Central memory CD8-positive, alpha-beta T cell (primary cell): ENCODE measurements at regions not wholly inside any gene's neighbourhood (a gene's known extent, or its start where the extent isn't known, plus 50 kb on each side); places are given as distances from the start of the nearest gene placed in this dataset.

ENCODE experiments used
- ATAC-seq: fragments of 150-1000 bp; cut with Tn5 transposase; replicated peaks from 2 replicates; pipeline ENCODE4 v1.10.0; 2022; ENCODE audit warnings: mild to moderate bottlenecking, moderate FRiP score, moderate number of reproducible peaks; ENCODE audit not compliant: poor library complexity, severe bottlenecking; ENCODE audit errors: extremely low read depth
- DNase-seq, 2 donors: peaks; one replicate each; pipeline ENCODE4 v3.0.0; 2021; ENCODE audit warnings: low spot score in 2 of 2
- H3K27ac Mint-ChIP-seq: one replicate; pipeline ENCODE4 v1.8.0; 2022; ENCODE audit warnings: low read depth, mild to moderate bottlenecking, moderate library complexity, mixed read lengths
- H3K27me3 Mint-ChIP-seq: one replicate; pipeline ENCODE4 v1.8.0; 2022; ENCODE audit warnings: mixed read lengths
- H3K36me3 Mint-ChIP-seq: one replicate; pipeline ENCODE4 v1.8.0; 2022; ENCODE audit warnings: mild to moderate bottlenecking, moderate library complexity, mixed read lengths; ENCODE audit not compliant: insufficient read depth
- H3K4me1 Mint-ChIP-seq: one replicate; pipeline ENCODE4 v1.8.0; 2022; ENCODE audit warnings: mixed read lengths
- H3K4me3 Mint-ChIP-seq: one replicate; pipeline ENCODE4 v1.8.0; 2022; ENCODE audit warnings: mild to moderate bottlenecking, moderate library complexity, mixed read lengths
- H3K9me3 Mint-ChIP-seq: one replicate; pipeline ENCODE4 v1.8.0; 2022; ENCODE audit warnings: mixed read lengths

GRCh38 chr18:59821983-59822382, 77.8 kb upstream of the PMAIP1 start:
- Mint-ChIP-seq H3K27ac (no peak overlapping the region), H3K9me3 (no peaks in the 10 kb centered on the region), H3K36me3 (no peaks in the 10 kb centered on the region), H3K27me3 (no peaks in the 10 kb centered on the region), H3K4me1 (peaks cover 13% of the 10 kb centered on the region), H3K4me3 (no peak overlapping the region)
- no peak for DNase-seq
- ATAC-seq = no peak

- ATAC-seq (no peak), DNase-seq (no peak)
- Mint-ChIP-seq H3K27me3 (no peaks in the 10 kb centered on the region), H3K27ac (no peak overlapping the region), H3K36me3 (no peaks in the 10 kb centered on the region), H3K9me3 (no peaks in the 10 kb centered on the region), H3K4me1 (peaks cover 13% of the 10 kb centered on the region), H3K4me3 (no peak overlapping the region)
Measured at GRCh38 chr18:59820663-59821062, 79.1 kb upstream of the PMAIP1 start.

GRCh38 chr18:59818769-59819168, 81.0 kb upstream of the PMAIP1 start:
- Mint-ChIP-seq H3K27ac (no peak overlapping the region), H3K4me3 (no peak overlapping the region), H3K27me3 (peaks cover 5% of the 10 kb centered on the region), H3K4me1 (peaks cover 13% of the 10 kb centered on the region), H3K36me3 (peaks cover 2% of the 10 kb centered on the region), H3K9me3 (no peaks in the 10 kb centered on the region)
- peak; percentile 85 for ATAC-seq
- DNase-seq = no peak

- H3K36me3 Mint-ChIP-seq = peaks cover 2% of the 10 kb centered on the region
- no peak overlapping the region for H3K4me3 Mint-ChIP-seq
- H3K4me1 Mint-ChIP-seq = peaks cover 13% of the 10 kb centered on the region
- H3K27ac Mint-ChIP-seq = no peak overlapping the region
- no peak for DNase-seq
- no peaks in the 10 kb centered on the region for H3K9me3 Mint-ChIP-seq
- H3K27me3 Mint-ChIP-seq = peaks cover 10% of the 10 kb centered on the region
- no peak for ATAC-seq
Measured at GRCh38 chr18:59814891-59815290, 84.9 kb upstream of the PMAIP1 start.

- Mint-ChIP-seq H3K4me1 (peaks cover 11% of the 10 kb centered on the region), H3K4me3 (no peak overlapping the region), H3K36me3 (peaks cover 2% of the 10 kb centered on the region), H3K27ac (no peak overlapping the region), H3K9me3 (no peaks in the 10 kb centered on the region), H3K27me3 (peaks cover 10% of the 10 kb centered on the region)
- ATAC-seq (no peak), DNase-seq (no peak)
Measured at GRCh38 chr18:59813942-59814341, 85.9 kb upstream of the PMAIP1 start.

GRCh38 chr18:59810735-59811520, 88.9 kb upstream of the PMAIP1 start:
- ATAC-seq (no peak), DNase-seq (no peak)
- Mint-ChIP-seq H3K4me3 (no peak overlapping the region), H3K9me3 (no peaks in the 10 kb centered on the region), H3K36me3 (peaks cover 2% of the 10 kb centered on the region), H3K27me3 (peaks cover 10% of the 10 kb centered on the region), H3K27ac (no peak overlapping the region), H3K4me1 (no peaks in the 10 kb centered on the region)

GRCh38 chr18:59810183-59810582, 89.6 kb upstream of the PMAIP1 start:
- H3K4me1 Mint-ChIP-seq = no peaks in the 10 kb centered on the region
- DNase-seq (no peak), ATAC-seq (no peak)
- H3K36me3 Mint-ChIP-seq = peaks cover 2% of the 10 kb centered on the region
- H3K27me3 Mint-ChIP-seq = peaks cover 10% of the 10 kb centered on the region
- no peak overlapping the region for H3K27ac Mint-ChIP-seq
- no peak overlapping the region for H3K4me3 Mint-ChIP-seq
- no peaks in the 10 kb centered on the region for H3K9me3 Mint-ChIP-seq

GRCh38 chr18:59802031-59802430, 97.8 kb upstream of the PMAIP1 start:
- DNase-seq (no peak), ATAC-seq (peak; percentile 32)
- Mint-ChIP-seq H3K27me3 (no peaks in the 10 kb centered on the region), H3K9me3 (no peaks in the 10 kb centered on the region), H3K27ac (peak overlapping the region; percentile 83), H3K4me1 (peaks cover 11% of the 10 kb centered on the region), H3K36me3 (peaks cover 2% of the 10 kb centered on the region), H3K4me3 (peak overlapping the region; percentile 46)

GRCh38 chr18:59801576-59801975, 98.2 kb upstream of the PMAIP1 start:
- DNase-seq (no peak), ATAC-seq (no peak)
- peaks cover 11% of the 10 kb centered on the region for H3K4me1 Mint-ChIP-seq
- H3K27ac Mint-ChIP-seq = peak overlapping the region; percentile 83
- H3K4me3 Mint-ChIP-seq = peak overlapping the region; percentile 46
- no peaks in the 10 kb centered on the region for H3K9me3 Mint-ChIP-seq
- peaks cover 2% of the 10 kb centered on the region for H3K36me3 Mint-ChIP-seq
- no peaks in the 10 kb centered on the region for H3K27me3 Mint-ChIP-seq

- Mint-ChIP-seq H3K4me3 (no peak overlapping the region), H3K27ac (no peak overlapping the region), H3K36me3 (peaks cover 2% of the 10 kb centered on the region), H3K4me1 (peaks cover 11% of the 10 kb centered on the region), H3K27me3 (no peaks in the 10 kb centered on the region), H3K9me3 (no peaks in the 10 kb centered on the region)
- DNase-seq = no peak
- no peak for ATAC-seq
Measured at GRCh38 chr18:59800897-59801296, 98.9 kb upstream of the PMAIP1 start.

GRCh38 chr18:59799383-59800015, 100.3 kb upstream of the PMAIP1 start:
- peaks cover 17% of the 10 kb centered on the region for H3K4me1 Mint-ChIP-seq
- no peak overlapping the region for H3K4me3 Mint-ChIP-seq
- DNase-seq (no peak), ATAC-seq (no peak)
- no peaks in the 10 kb centered on the region for H3K9me3 Mint-ChIP-seq
- H3K27ac Mint-ChIP-seq = no peak overlapping the region
- peaks cover 2% of the 10 kb centered on the region for H3K36me3 Mint-ChIP-seq
- no peaks in the 10 kb centered on the region for H3K27me3 Mint-ChIP-seq

GRCh38 chr18:59795882-59796281, 98.7 kb upstream of the CCBE1 start:
- peaks cover 2% of the 10 kb centered on the region for H3K36me3 Mint-ChIP-seq

GRCh38 chr18:59792353-59792752, 95.1 kb upstream of the CCBE1 start:
- H3K9me3 Mint-ChIP-seq = no peaks in the 10 kb centered on the region
- no peaks in the 10 kb centered on the region for H3K36me3 Mint-ChIP-seq
- H3K27me3 Mint-ChIP-seq = no peaks in the 10 kb centered on the region
- ATAC-seq (no peak), DNase-seq (no peak)
- no peak overlapping the region for H3K27ac Mint-ChIP-seq
- no peak overlapping the region for H3K4me3 Mint-ChIP-seq
- peaks cover 15% of the 10 kb centered on the region for H3K4me1 Mint-ChIP-seq

More at GRCh38 chr18:59795882-59796281, 98.7 kb upstream of the CCBE1 start:
- H3K4me1 Mint-ChIP-seq = peaks cover 15% of the 10 kb centered on the region
- ATAC-seq (no peak), DNase-seq (no peak)
- H3K27me3 Mint-ChIP-seq = no peaks in the 10 kb centered on the region
- H3K27ac Mint-ChIP-seq = no peak overlapping the region
- H3K9me3 Mint-ChIP-seq = no peaks in the 10 kb centered on the region
- no peak overlapping the region for H3K4me3 Mint-ChIP-seq
